ENCODE measurements at regions not wholly inside any gene's neighbourhood (a gene's known extent, or its start where the extent isn't known, plus 50 kb on each side); places are given as distances from the start of the nearest gene placed in this dataset.

- no peak for ATAC-seq (ENCODE audit: poor library complexity)
- Histone ChIP-seq H3K27me3 (ENCODE audit: control insufficient read depth in 1 of 2, insufficient read depth in 2 of 2, low read length in 2 of 2) (peaks cover 0 to 3% of the 10 kb centered on the region in 2 experiments), H3K27ac (ENCODE audit: low read depth in 1 of 2, low read length in 2 of 2) (no peak overlapping the region), H3K9me3 (ENCODE audit: control insufficient read depth in 1 of 2, insufficient read depth in 1 of 2, low read length in 2 of 2) (peaks cover 0 to 38% of the 10 kb centered on the region in 2 experiments), H3K4me1 (ENCODE audit: insufficient read depth, low read length) (no peaks in the 10 kb centered on the region), H3K4me3 (ENCODE audit: low read length) (no peak overlapping the region), H3K36me3 (ENCODE audit: insufficient read depth, low read length) (no peaks in the 10 kb centered on the region)
- Mint-ChIP-seq H3K4me3 (no peak overlapping the region), H3K4me1 (ENCODE audit: low read depth) (peaks cover 7% of the 10 kb centered on the region), H3K27ac (no peak overlapping the region), H3K27me3 (peaks cover 13% of the 10 kb centered on the region), H3K9me3 (no peaks in the 10 kb centered on the region), H3K36me3 (ENCODE audit: low read depth) (no peaks in the 10 kb centered on the region)
- no peak for DNase-seq
- no peak for TF ChIP-seq CTCF (IDR thresholded peaks at IDR 0.05)
- ChIA-PET CTCF (no interaction called here), POLR2A (no interaction called here)
- intact Hi-C loops (cut with DNase I, micrococcal nuclease), result no loop called here
Measured at GRCh38 chr18:7367336-7367735, 136.4 kb downstream of the LRRC30 start.

- no peak for TF ChIP-seq CTCF (IDR thresholded peaks at IDR 0.05)
- peaks cover 0 to 36% of the 10 kb centered on the region in 2 experiments for H3K9me3 ChIP-seq (ENCODE audit: control insufficient read depth in 1 of 2, insufficient read depth in 1 of 2, low read length in 2 of 2)
- H3K4me1 ChIP-seq (ENCODE audit: insufficient read depth, low read length), result no peaks in the 10 kb centered on the region
- peaks cover 0 to 3% of the 10 kb centered on the region in 2 experiments for H3K27me3 ChIP-seq (ENCODE audit: control insufficient read depth in 1 of 2, insufficient read depth in 2 of 2, low read length in 2 of 2)
- Mint-ChIP-seq H3K27me3 (peaks cover 13% of the 10 kb centered on the region), H3K9me3 (no peaks in the 10 kb centered on the region), H3K4me3 (no peak overlapping the region), H3K36me3 (ENCODE audit: low read depth) (no peaks in the 10 kb centered on the region), H3K4me1 (ENCODE audit: low read depth) (no peaks in the 10 kb centered on the region), H3K27ac (no peak overlapping the region)
- DNase-seq (no peak), ATAC-seq (ENCODE audit: poor library complexity) (no peak)
- no peak overlapping the region for H3K4me3 ChIP-seq (ENCODE audit: low read length)
- intact Hi-C loops (cut with DNase I, micrococcal nuclease), result no loop called here
- no peaks in the 10 kb centered on the region for H3K36me3 ChIP-seq (ENCODE audit: insufficient read depth, low read length)
- POLR2A ChIA-PET, result no interaction called here
- H3K27ac ChIP-seq (ENCODE audit: low read depth in 1 of 2, low read length in 2 of 2), result no peak overlapping the region
- CTCF ChIA-PET, result no interaction called here
Measured at GRCh38 chr18:7369006-7369405, 138.1 kb downstream of the LRRC30 start.

DNA sequence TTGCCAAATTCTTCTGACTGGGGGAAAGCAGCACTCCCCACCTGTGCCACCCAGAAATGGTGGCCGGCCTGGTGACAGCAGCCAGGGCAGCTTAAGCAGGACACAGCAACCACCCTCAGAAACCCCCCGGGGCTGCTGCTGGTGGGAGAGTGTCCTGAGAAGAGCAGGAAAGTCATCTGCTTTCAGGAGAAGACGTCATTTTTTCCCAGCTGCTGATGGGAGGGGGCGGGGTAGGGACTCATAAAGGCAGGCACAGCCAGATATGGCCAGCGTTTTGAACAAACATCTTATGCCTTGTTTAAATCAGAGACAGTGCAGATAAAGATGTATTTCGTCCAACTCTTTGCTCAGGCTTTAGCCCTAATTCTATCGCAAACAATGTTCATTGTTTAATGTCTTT lies 139.5 kb downstream of the LRRC30 start:
- Histone ChIP-seq H3K27me3 (ENCODE audit: control insufficient read depth in 1 of 2, insufficient read depth in 2 of 2, low read length in 2 of 2) (peaks cover 0 to 3% of the 10 kb centered on the region in 2 experiments), H3K4me3 (ENCODE audit: low read length) (no peak overlapping the region), H3K36me3 (ENCODE audit: insufficient read depth, low read length) (no peaks in the 10 kb centered on the region), H3K4me1 (ENCODE audit: insufficient read depth, low read length) (no peaks in the 10 kb centered on the region), H3K9me3 (ENCODE audit: control insufficient read depth in 1 of 2, insufficient read depth in 1 of 2, low read length in 2 of 2) (peaks cover 0 to 34% of the 10 kb centered on the region in 2 experiments), H3K27ac (ENCODE audit: low read depth in 1 of 2, low read length in 2 of 2) (no peak overlapping the region)
- H3K4me1 Mint-ChIP-seq (ENCODE audit: low read depth), result no peaks in the 10 kb centered on the region
- DNase-seq (no peak), ATAC-seq (ENCODE audit: poor library complexity) (no peak)
- H3K27ac Mint-ChIP-seq, result no peak overlapping the region
- H3K9me3 Mint-ChIP-seq, result peaks cover 3% of the 10 kb centered on the region
- CTCF ChIA-PET, result no interaction called here
- no peaks in the 10 kb centered on the region for H3K36me3 Mint-ChIP-seq (ENCODE audit: low read depth)
- POLR2A ChIA-PET, result no interaction called here
- TF ChIP-seq CTCF (IDR thresholded peaks at IDR 0.05), result no peak
- H3K4me3 Mint-ChIP-seq, result no peak overlapping the region
- intact Hi-C loops (cut with DNase I, micrococcal nuclease), result no loop called here
- H3K27me3 Mint-ChIP-seq, result peaks cover 12% of the 10 kb centered on the region

All from CD4-positive, alpha-beta T cell (primary cell).